ENCODE measurements at regions not wholly inside any gene's neighbourhood (a gene's known extent, or its start where the extent isn't known, plus 50 kb on each side); places are given as distances from the start of the nearest gene placed in this dataset.

DNA sequence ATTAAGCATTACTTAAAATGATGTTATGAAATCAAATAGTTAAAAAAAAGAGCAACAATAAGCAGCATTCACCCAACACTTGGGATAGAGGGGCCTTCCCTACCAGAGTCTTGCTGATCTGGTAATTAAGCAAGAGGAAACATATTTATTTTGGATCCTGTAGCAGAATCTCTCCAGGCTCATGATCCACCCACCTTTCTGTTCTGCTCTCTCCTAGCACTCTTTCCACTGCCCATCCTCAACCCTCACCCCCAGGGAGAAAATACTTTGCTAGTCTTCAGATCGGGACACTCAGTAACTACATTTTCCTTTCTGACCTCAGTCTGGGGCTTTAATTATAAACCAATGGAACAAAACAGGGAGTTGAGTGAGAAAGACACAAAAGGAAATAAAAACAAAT, 1541.9 kb downstream of the AACS start:
- Histone ChIP-seq H3K27ac (no peak overlapping the region), H3K4me3 (no peak overlapping the region)

DNA sequence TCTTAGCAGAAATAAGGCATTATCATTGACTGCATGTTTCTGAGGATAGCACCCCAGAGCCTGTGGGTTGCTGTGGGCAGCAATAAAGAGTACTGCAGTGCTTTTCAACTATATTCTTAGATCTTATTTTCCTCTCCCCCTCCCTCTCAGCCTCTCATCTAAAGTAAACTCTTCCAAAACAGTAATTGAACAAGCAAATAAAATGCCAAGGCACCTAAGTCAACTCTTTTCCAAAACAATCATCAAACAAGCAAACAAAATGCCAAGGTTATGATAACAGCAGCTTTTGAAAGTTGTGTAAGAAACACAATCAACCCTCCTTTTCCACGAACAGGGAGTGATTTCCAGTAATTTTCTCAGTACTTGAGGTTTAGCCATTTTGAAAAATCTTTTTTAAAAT, 1542.6 kb downstream of the AACS start:
- Histone ChIP-seq H3K4me3 (no peak overlapping the region), H3K27ac (no peak overlapping the region)

DNA sequence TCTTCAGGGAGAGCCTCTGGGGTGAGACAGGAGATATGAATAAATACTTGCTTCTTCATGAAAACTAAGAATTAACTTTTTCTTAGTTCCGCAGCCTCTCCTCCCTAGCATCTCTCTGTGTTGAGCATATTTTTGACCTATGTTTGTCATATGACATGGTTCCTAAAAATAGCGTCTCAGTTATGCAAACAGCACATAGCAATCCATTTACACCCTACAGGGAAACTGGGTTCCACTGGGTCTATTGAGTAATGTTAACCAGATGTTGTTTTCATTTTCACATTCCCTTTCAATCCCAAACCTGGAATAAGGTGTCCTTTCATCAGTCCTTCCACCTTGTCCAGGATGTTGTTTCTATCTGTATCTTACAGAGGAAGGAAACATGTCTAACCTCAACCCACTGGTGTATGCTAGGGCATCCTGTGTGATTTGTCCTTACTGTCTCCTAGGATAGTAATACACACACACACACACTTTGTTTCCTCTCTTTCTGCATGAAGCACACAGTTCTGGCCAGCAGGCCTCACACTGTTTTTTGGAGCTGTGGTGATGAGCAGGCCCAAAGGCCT, 1543.5 kb downstream of the AACS start:
- H3K27ac ChIP-seq, result no peak overlapping the region
- H3K4me3 ChIP-seq, result no peak overlapping the region

DNA sequence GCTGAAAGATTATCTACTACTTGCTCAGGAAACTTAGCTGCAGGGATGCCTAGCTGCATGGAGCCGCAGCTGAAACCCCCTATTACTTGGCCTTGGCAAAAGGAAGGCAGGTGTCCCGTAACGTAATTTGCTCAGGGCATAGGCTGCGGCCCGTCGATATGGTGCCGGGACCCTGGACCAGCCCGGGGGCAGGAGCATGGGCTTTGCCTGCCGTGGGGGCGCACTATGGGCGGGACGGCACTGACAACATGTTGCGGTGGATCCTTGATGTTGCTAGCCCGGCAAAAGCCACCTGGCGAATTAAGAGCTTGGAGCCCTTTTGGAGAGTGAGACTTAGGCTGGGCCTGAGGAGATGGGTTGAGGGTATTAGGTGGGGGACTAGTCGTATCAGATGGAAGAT, 1551.2 kb downstream of the AACS start:
- no peak overlapping the region for H3K27ac ChIP-seq
- H3K4me3 ChIP-seq, result no peak overlapping the region

DNA sequence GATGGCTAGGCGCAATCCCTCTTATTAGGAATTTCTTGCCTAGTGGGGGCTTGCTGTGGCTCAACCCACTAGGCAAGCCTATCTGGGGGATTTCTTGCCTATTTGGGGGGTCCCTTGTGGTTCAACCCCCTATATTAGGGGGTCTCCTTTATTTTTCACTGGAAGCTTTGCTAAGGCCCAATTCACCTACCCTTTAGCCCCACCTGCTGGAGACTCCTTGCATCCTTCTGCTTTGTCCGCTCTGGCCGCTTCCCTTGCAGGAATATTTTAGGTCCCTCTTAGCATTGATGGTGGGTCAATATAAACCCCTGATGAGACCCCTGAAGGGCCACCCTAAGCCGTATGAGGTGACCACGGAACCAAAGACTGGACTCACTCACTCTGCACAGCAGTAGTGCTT, 1552.1 kb downstream of the AACS start:
- no peak overlapping the region for H3K4me3 ChIP-seq
- H3K27ac ChIP-seq, result no peak overlapping the region

DNA sequence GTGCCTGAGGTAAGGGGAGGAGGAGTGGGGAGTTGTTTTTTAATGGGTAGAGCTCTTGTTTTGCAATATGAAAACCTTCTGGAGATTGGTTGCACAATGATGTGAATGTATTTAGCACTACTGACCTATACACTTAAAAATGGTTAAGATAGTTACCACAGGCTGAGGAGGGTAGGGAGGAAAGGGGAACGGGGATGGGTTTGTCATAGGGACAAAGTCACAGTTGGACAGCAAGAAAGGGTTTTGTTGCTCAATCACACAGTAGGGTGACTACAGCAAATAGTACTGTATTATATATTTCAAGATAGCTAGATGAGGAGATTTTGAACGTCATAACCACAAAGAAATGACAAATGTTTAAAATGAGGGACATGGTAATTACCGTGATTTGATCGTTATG, 1562.4 kb downstream of the AACS start:
- H3K27ac ChIP-seq, result no peak overlapping the region
- no peak overlapping the region for H3K4me3 ChIP-seq

DNA sequence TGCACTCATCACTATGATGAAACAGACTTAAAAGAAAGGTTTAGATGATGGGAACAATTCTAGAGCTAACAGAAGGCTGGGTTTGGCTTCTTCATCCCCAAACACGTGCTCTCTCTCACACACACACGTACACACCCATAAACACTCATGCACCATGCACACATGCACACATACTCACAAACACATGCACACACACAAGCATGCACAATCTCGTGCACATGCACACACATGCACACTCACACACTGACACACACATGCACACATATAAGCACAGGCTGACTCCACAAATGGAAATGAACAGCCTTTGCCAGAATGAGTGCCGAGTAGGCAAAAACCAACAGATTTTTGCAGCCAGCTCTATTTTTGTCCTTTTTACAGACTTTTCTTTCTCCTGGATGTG, 1571.6 kb downstream of the AACS start:
- H3K27ac ChIP-seq, result no peak overlapping the region
- no peak overlapping the region for H3K4me3 ChIP-seq

DNA sequence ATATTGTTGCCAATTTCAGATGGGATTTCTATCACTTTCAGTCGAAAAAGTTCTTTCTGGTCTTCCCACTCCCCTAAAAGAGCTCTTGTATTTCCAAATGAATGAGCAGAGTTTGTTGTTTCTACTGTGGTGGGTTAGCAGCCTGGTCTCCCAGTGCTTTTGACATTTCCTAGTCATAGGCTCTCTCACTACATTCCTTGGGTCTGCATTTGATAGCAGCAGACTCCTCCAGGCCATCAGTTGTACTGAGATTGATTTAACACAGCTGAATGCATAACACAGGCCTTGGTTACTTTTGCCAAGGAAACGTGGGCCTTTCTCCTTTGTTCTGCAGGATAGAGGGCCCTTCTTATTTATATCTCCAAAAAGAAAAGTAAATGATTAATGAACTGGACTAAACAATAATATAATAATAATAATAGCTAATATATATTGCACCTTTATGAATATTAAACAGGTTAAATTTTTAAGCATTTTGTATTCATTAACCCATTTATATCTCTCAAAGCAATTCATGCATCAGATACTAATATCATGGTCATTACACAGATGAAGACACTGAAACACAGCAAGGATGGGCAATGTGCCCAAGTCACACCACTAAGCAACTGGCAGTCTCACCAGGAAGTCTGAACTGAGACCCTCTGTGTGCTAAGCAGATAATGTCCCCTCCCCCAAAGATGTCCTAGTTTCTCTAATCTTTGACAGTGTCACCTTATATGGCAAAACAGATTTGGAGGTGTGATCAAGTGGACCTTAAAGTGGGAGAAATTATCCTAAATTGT, 1579.2 kb downstream of the AACS start:
- Histone ChIP-seq H3K27ac (no peak overlapping the region), H3K4me3 (no peak overlapping the region)

DNA sequence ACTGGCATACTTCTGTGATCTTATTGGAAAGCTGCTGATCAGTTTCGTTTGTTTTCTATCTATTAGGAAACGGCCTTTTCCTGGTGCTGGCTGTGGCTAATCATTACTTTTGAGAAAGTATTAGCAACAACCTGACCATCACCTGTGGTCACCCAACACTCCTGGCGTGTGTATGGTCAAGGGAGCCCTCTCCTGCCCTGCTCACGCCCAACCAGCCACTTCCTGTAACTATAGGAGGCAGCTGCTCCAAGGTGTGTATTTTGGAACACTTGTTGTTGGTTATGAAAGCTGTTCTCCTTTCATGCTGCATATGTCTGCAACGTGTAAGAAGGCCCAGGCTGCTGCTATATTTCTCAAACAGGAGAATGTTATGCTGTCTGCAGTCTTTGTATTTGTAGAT, 1582.8 kb downstream of the AACS start:
- Histone ChIP-seq H3K27ac (no peak overlapping the region), H3K4me3 (no peak overlapping the region)

DNA sequence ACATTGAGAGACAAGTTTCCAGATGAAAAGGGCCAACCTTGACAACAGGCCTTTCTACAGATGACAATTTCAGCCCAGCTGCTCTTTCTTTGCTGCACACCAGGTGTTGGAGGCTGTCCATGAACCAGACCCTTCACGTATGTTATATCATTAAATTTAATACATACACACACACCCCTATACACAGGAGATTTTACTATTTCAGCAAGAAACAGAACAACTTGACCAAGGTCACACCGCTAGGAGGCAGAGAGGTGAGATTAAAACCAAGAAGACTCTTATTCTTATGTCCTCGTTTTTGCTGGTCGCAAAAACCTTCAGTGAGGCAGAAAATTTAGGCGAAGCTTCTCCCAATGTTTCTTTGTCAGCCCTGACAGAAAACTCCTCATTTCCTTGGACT, 1585.9 kb downstream of the AACS start:
- no peak overlapping the region for H3K4me3 ChIP-seq
- no peak overlapping the region for H3K27ac ChIP-seq

DNA sequence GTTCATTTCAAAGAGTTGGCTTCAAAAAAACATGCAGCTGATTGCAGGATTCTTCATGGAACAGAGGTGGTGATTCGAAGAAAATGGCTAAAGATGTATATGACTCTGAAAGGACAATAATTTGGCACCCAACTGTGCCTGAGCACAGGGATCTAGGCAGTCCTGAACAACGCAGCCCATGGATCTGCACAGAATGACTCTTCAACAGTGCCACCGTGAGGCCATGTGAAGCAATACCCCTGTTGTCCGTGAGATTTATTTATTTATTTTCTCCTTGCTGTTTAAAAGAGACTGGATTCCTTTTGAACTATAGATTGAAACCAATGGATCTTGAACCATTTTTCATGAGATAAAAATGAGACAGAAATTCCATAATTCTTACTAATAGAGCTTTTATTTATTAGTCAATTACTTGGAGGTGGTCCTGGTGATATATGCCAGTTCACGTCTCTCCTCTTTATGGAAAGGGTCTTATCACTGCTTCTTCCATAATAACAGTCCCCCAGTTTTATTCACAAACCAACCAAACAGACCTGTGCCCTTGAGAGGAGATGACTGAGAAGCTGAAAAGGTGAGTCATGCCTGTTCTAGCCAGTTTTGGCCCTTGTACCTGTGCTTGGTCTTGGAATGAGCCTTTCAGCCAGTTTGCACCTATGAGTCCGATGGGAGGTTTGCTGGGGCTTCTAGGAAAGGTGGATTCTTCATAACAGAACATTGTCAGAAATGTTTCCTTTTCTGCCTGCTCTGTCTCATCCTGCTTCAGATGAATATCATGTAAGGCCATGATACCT, 1598.3 kb downstream of the AACS start:
- Histone ChIP-seq H3K4me3 (no peak overlapping the region), H3K27ac (no peak overlapping the region)

DNA sequence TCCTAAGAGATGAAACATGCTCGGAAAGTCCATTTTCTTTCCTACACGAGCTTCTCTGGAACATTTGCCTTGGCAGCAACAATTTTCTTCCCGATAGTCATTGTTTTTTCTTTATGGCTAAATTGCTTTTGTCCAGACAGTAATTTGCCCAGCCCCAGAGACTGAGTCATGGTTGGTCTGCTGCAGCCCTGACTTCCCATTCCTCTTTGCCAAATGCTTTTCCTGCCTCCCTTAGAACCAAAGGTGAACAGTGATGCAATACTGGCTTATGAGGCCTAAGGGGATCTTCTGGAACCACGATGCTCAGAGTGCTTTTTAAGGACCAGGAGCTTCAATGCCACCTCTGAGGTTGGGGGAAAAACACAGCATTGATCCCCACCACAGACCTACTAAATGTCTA, 1599.6 kb upstream of the TMEM132C start:
- Histone ChIP-seq H3K27ac (no peak overlapping the region), H3K4me3 (no peak overlapping the region)

DNA sequence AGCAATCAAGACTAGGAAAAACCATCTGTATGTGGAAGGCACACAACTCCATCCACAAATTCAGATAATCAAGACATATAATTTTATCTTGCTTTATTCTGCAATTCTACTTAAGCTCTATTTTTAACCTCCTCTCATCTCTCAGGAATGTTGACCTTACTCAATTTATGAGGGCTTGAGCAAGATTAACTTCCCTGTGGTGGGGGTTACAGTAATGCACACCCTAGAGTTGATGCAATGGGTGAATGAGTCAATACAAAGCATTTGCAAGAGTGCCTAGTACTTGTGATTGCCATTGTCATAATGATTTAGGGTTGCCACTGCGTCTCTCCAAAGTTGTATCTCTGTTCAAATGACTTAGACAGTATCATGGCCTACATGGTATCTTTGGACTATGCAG, 1598.4 kb upstream of the TMEM132C start:
- no peak overlapping the region for H3K4me3 ChIP-seq
- H3K27ac ChIP-seq, result no peak overlapping the region

DNA sequence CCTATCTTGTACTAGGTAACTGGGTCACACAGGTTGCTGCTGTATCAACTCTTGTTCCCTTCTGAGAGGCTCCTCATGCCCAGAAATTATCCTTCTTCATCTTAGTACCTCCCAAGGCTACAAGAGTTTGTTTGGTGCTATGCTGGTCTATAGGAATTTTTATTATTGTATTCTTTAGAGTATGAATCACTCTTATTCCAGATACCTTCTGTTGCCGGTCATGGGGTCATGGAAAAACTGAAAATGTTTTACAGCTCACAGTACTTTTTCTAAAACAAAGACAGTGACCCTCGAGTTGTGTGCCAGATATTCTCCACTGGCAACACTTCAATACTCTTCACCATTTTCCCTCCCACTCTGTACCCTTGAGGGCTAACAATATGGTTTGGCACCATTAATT, 1598.0 kb upstream of the TMEM132C start:
- no peak overlapping the region for H3K4me3 ChIP-seq
- no peak overlapping the region for H3K27ac ChIP-seq

DNA sequence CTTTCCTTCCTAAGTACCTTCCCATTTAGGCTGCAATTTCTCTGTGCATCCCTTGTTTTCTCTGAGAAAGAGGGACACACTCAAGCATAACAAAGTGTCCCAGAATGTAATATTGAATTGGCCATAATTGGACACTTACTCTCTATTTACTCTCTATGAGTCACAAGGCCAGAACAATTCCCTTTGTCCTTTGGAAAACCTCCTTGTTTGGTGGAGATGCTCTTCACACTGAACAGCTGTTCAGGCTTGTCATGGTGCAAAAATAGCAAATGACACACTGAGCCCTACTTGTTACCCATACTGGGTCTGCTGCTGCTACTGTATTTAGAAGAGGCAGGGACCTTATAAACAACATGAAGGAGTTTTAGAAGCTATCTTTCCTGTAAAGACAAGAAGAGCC, 1590.5 kb upstream of the TMEM132C start:
- Histone ChIP-seq H3K4me3 (no peak overlapping the region), H3K27ac (no peak overlapping the region)

DNA sequence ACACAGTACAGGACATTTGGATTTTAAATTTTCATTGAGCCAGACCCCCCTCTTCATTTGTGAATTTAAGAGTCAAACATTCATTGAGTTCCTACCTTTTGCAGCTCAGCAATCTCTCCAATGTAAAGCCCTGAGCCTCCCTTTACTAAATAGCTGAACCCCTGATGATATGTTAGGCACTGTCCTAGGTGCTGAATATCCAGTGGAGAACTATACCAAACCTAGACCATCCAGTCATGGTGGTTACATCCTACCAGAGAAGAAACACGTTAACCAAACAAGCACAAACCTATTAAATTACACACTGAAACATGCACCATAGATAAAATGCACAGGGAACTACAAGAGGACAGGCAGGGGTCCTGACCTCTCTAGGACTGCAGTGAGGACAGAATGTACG, 1585.3 kb upstream of the TMEM132C start:
- H3K4me3 ChIP-seq, result no peak overlapping the region

DNA sequence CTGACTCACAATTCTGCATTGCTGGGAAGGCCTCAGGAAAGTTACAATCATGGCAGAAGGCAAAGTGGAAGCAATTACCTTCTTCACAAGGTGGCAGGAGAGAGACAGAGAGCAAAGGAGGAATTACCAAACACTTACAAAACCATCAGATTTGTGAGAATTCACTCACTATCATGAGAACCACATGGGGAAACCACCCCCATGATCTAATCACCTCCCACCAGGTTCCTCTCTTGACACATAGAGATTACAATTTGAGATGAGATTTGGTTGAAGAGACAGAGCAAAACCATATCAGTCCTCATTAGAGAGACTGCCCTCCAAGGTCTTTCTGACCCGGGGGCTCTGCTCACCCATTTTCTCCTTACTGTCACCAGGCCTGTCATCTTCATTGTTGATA, 1582.3 kb upstream of the TMEM132C start:
- Histone ChIP-seq H3K27ac (no peak overlapping the region), H3K4me3 (no peak overlapping the region)

More for the DNA sequence above, 1585.3 kb upstream of the TMEM132C start:
- H3K27ac ChIP-seq, result no peak overlapping the region

DNA sequence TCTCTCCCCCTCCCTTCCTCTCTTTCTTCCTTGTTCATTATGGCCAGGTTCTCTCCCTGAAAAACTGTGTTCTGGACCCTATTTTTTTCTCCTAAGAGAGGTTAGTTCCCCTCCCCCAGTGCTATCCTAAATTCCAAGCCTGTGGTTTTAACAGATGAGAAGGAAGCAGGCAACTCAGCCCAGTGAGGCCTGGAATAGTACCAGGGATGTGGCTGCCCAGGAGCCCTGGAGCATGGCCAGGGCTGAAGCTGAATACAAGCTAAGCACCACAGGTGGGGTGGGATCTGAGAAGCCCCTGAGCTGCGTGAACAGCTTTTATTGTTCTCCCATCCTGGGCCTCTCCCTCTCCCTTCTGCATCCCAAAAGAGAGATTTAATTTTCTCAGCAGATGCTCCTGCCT, 1581.3 kb upstream of the TMEM132C start:
- Histone ChIP-seq H3K27ac (no peak overlapping the region), H3K4me3 (no peak overlapping the region)

DNA sequence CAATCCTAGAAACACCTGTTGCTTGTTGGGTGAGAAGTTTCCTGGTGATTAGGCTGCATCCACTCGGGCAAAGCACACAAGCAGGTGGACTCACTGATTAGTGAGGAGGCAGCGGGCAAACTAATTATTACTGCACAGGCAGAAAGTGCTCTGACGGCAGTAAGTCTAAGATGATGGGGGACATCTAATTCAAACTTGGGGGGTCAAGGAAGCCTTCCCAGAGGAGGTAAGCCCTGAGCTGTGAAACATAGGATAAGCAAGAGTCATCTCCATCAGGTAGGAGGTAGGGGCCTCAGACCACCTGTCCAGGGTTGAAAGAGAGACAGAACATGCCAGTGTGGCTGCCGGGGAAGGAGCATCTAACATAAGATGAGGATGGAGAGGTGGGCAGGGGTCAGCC, 1578.4 kb upstream of the TMEM132C start:
- Histone ChIP-seq H3K27ac (no peak overlapping the region), H3K4me3 (no peak overlapping the region)

DNA sequence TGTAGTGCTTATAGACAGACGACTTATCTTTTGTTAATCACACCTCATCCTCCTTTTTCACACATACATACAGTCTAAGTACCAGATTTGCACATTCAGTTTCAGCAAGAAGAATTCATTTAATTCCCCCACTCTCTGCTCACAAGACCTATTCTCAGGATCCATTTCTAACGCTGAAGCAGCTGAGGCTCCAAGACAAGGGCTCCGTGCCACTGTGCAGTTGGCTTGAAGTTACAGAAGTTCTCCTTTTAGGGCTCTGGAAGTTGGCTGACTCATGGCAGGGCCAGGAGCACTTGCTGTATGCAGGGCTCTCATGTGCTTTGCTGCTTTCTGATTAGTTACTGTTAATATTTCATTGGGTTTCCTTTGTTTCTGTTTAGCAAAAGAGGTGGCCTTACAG, 1566.9 kb upstream of the TMEM132C start:
- no peak overlapping the region for H3K27ac ChIP-seq

DNA sequence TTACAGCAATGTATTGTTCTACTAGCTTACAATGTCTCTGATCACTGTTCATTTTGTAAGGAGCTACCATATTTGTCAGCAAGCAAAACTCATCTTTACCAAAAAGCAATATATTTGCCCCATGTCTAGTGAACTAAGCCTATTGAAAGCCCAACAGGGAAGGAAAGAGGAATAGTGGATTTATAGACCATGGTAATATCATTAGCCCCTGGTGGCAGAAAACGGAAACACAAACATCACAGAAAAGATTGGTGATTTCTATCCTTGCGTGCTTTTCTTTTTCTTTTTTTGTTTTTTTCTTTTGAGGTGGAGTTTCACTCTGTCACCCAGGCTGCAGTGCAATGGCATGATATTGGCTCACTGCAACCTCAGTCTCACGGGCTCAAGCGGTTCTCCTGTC, 1562.4 kb upstream of the TMEM132C start:
- H3K4me3 ChIP-seq, result no peak overlapping the region
- H3K27ac ChIP-seq, result no peak overlapping the region

More for the DNA sequence above, 1566.9 kb upstream of the TMEM132C start:
- no peak overlapping the region for H3K4me3 ChIP-seq

Measured in skin epidermis (tissue), 12 donors.